ENCODE measurements at regions not wholly inside any gene's neighbourhood (a gene's known extent, or its start where the extent isn't known, plus 50 kb on each side); places are given as distances from the start of the nearest gene placed in this dataset.

DNA sequence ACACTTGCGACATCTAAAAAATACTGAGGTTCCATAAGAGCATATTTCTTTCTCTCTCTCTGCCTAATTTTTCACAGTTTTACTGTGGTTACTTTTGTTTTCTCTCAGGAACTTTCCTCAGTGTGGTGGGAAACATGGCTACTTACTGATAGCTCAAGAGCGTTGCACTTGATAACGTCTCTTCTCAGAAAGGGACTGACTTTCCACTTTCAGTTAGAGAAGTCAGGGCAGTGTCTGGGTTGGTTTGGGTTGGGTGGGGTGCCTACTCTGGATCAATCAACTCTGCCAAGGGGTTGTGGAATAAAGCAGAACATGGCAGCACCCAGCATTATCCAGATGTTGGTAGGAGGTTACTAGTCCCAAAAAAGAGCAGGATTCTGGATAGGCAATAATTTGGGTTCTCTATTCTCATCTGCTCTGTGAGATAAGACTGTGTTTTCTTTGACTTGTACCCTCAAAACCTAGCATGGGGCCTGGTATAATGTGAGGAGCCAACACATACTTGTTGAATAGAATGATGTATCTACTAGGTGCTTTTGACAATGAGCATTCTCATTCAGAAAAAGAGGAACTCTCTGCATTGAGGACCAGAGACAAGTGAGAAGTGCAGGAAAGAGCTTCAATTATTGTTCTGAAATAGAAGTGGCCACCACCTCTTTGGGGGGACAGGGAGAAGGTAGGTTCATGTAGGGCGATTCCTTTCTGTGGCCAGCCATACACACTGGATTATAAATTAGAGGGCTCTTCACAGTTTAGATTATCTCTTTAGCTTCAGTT lies 315.7 kb downstream of the REEP3 start:
- Histone ChIP-seq H3K4me1 (ENCODE audit: insufficient read depth) (no peaks in the 10 kb centered on the region), H3K27ac (ENCODE audit: low read depth) (no peak overlapping the region), H3K4me3 (no peak overlapping the region), H3K27me3 (ENCODE audit: insufficient read depth) (no peaks in the 10 kb centered on the region), H3K4me2 (no peak overlapping the region), H4K20me1 (replicated peaks; ENCODE audit: insufficient read depth) (no peaks in the 10 kb centered on the region), H3K9me2 (ENCODE audit: insufficient read depth) (peaks cover 16% of the 10 kb centered on the region), H3K79me2 (replicated peaks; ENCODE audit: insufficient read depth) (no peaks in the 10 kb centered on the region), H2AFZ (no peak overlapping the region), H3K36me3 (ENCODE audit: insufficient read depth) (no peaks in the 10 kb centered on the region), H3F3A (replicated peaks; ENCODE audit: low read depth) (no peaks in the 10 kb centered on the region)
- Mint-ChIP-seq H3K9me3 (no peaks in the 10 kb centered on the region), H3K4me1 (no peaks in the 10 kb centered on the region), H3K27ac (no peak overlapping the region), H3K27me3 (ENCODE audit: insufficient read depth, low read depth, poor library complexity) (no peaks in the 10 kb centered on the region), H3K36me3 (ENCODE audit: low read depth) (no peaks in the 10 kb centered on the region), H3K4me3 (no peak overlapping the region)
- ATAC-seq, result no peak
- no peak for DNase-seq (ENCODE audit: low spot score)
- TF ChIP-seq EZH2 (IDR thresholded peaks at IDR 0.05; ENCODE audit: low read depth, unreplicated experiment), result no peak
- TF ChIP-seq, protein P1, sequence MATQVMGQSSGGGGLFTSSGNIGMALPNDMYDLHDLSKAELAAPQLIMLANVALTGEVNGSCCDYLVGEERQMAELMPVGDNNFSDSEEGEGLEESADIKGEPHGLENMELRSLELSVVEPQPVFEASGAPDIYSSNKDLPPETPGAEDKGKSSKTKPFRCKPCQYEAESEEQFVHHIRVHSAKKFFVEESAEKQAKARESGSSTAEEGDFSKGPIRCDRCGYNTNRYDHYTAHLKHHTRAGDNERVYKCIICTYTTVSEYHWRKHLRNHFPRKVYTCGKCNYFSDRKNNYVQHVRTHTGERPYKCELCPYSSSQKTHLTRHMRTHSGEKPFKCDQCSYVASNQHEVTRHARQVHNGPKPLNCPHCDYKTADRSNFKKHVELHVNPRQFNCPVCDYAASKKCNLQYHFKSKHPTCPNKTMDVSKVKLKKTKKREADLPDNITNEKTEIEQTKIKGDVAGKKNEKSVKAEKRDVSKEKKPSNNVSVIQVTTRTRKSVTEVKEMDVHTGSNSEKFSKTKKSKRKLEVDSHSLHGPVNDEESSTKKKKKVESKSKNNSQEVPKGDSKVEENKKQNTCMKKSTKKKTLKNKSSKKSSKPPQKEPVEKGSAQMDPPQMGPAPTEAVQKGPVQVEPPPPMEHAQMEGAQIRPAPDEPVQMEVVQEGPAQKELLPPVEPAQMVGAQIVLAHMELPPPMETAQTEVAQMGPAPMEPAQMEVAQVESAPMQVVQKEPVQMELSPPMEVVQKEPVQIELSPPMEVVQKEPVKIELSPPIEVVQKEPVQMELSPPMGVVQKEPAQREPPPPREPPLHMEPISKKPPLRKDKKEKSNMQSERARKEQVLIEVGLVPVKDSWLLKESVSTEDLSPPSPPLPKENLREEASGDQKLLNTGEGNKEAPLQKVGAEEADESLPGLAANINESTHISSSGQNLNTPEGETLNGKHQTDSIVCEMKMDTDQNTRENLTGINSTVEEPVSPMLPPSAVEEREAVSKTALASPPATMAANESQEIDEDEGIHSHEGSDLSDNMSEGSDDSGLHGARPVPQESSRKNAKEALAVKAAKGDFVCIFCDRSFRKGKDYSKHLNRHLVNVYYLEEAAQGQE (IDR thresholded peaks at IDR 0.05; ENCODE audit: unreplicated experiment), result no peak
- no peak for TF ChIP-seq ZNF331 (CRISPR knock-in tag; IDR thresholded peaks at IDR 0.05; ENCODE audit: low read depth)
- TF ChIP-seq, protein P2, sequence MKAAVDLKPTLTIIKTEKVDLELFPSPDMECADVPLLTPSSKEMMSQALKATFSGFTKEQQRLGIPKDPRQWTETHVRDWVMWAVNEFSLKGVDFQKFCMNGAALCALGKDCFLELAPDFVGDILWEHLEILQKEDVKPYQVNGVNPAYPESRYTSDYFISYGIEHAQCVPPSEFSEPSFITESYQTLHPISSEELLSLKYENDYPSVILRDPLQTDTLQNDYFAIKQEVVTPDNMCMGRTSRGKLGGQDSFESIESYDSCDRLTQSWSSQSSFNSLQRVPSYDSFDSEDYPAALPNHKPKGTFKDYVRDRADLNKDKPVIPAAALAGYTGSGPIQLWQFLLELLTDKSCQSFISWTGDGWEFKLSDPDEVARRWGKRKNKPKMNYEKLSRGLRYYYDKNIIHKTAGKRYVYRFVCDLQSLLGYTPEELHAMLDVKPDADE (IDR thresholded peaks at IDR 0.05), result no peak
- TF ChIP-seq, protein P3, sequence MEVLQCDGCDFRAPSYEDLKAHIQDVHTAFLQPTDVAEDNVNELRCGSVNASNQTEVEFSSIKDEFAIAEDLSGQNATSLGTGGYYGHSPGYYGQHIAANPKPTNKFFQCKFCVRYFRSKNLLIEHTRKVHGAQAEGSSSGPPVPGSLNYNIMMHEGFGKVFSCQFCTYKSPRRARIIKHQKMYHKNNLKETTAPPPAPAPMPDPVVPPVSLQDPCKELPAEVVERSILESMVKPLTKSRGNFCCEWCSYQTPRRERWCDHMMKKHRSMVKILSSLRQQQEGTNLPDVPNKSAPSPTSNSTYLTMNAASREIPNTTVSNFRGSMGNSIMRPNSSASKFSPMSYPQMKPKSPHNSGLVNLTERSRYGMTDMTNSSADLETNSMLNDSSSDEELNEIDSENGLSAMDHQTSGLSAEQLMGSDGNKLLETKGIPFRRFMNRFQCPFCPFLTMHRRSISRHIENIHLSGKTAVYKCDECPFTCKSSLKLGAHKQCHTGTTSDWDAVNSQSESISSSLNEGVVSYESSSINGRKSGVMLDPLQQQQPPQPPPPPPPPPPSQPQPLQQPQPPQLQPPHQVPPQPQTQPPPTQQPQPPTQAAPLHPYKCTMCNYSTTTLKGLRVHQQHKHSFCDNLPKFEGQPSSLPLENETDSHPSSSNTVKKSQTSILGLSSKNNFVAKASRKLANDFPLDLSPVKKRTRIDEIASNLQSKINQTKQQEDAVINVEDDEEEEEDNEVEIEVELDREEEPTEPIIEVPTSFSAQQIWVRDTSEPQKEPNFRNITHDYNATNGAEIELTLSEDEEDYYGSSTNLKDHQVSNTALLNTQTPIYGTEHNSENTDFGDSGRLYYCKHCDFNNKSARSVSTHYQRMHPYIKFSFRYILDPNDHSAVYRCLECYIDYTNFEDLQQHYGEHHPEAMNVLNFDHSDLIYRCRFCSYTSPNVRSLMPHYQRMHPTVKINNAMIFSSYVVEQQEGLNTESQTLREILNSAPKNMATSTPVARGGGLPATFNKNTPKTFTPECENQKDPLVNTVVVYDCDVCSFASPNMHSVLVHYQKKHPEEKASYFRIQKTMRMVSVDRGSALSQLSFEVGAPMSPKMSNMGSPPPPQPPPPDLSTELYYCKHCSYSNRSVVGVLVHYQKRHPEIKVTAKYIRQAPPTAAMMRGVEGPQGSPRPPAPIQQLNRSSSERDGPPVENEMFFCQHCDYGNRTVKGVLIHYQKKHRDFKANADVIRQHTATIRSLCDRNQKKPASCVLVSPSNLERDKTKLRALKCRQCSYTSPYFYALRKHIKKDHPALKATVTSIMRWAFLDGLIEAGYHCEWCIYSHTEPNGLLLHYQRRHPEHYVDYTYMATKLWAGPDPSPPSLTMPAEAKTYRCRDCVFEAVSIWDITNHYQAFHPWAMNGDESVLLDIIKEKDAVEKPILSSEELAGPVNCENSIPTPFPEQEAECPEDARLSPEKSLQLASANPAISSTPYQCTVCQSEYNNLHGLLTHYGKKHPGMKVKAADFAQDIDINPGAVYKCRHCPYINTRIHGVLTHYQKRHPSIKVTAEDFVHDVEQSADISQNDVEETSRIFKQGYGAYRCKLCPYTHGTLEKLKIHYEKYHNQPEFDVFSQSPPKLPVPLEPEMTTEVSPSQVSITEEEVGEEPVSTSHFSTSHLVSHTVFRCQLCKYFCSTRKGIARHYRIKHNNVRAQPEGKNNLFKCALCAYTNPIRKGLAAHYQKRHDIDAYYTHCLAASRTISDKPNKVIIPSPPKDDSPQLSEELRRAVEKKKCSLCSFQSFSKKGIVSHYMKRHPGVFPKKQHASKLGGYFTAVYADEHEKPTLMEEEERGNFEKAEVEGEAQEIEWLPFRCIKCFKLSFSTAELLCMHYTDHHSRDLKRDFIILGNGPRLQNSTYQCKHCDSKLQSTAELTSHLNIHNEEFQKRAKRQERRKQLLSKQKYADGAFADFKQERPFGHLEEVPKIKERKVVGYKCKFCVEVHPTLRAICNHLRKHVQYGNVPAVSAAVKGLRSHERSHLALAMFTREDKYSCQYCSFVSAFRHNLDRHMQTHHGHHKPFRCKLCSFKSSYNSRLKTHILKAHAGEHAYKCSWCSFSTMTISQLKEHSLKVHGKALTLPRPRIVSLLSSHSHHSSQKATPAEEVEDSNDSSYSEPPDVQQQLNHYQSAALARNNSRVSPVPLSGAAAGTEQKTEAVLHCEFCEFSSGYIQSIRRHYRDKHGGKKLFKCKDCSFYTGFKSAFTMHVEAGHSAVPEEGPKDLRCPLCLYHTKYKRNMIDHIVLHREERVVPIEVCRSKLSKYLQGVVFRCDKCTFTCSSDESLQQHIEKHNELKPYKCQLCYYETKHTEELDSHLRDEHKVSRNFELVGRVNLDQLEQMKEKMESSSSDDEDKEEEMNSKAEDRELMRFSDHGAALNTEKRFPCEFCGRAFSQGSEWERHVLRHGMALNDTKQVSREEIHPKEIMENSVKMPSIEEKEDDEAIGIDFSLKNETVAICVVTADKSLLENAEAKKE (CRISPR knock-in tag; IDR thresholded peaks at IDR 0.05), result no peak
- TF ChIP-seq STAT1 (IDR thresholded peaks at IDR 0.05; ENCODE audit: unreplicated experiment), result no peak
- TF ChIP-seq, protein P4, sequence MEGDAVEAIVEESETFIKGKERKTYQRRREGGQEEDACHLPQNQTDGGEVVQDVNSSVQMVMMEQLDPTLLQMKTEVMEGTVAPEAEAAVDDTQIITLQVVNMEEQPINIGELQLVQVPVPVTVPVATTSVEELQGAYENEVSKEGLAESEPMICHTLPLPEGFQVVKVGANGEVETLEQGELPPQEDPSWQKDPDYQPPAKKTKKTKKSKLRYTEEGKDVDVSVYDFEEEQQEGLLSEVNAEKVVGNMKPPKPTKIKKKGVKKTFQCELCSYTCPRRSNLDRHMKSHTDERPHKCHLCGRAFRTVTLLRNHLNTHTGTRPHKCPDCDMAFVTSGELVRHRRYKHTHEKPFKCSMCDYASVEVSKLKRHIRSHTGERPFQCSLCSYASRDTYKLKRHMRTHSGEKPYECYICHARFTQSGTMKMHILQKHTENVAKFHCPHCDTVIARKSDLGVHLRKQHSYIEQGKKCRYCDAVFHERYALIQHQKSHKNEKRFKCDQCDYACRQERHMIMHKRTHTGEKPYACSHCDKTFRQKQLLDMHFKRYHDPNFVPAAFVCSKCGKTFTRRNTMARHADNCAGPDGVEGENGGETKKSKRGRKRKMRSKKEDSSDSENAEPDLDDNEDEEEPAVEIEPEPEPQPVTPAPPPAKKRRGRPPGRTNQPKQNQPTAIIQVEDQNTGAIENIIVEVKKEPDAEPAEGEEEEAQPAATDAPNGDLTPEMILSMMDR (conservative IDR thresholded peaks at IDR 0.05; ENCODE audit: low read depth in 2 of 2), result no peak
- TF ChIP-seq JUNB (IDR thresholded peaks at IDR 0.05; ENCODE audit: unreplicated experiment), result no peak
- TF ChIP-seq ZNF114 (CRISPR knock-in tag; IDR thresholded peaks at IDR 0.05), result no peak
